Psoas muscle (tissue), 7 donors: ENCODE measurements at regions not wholly inside any gene's neighbourhood (a gene's known extent, or its start where the extent isn't known, plus 50 kb on each side); places are given as distances from the start of the nearest gene placed in this dataset.

Source experiments
- ATAC-seq, 4 donors: fragments of 200-7000 bp; cut with Tn5 transposase; one replicate each; pipeline ENCODE4 v1.9.1; 2020; ENCODE audit warnings: moderate library complexity in 3 of 4, mild to moderate bottlenecking in 2 of 4
- DNase-seq, 2 donors: peaks; one replicate each; pipeline ENCODE4 v3.0.0-alpha.2; 2020
- H3K27ac ChIP-seq: fragments of 200-600 bp; one replicate; pipeline ENCODE4 v1.8.0; 2022
- H3K27me3 ChIP-seq, 3 donors: fragments of 200-600 bp in 1 of 3; one replicate each; pipeline versions ENCODE4 v1.6.1 to v1.8.0; 2013 to 2022; ENCODE audit warnings: low read length in 2 of 3, mild to moderate bottlenecking in 2 of 3, moderate library complexity in 1 of 3; ENCODE audit not compliant: insufficient read depth in 3 of 3
- H3K36me3 ChIP-seq, 2 donors: fragments of 200-600 bp in 1 of 2; one replicate each; pipeline versions ENCODE4 v1.6.1 to v1.8.0; 2013 to 2022; ENCODE audit warnings: low read depth in 1 of 2, mild to moderate bottlenecking in 1 of 2, moderate library complexity in 1 of 2; ENCODE audit not compliant: insufficient read depth in 1 of 2
- H3K4me1 ChIP-seq: fragments of 200-600 bp; one replicate; pipeline ENCODE4 v1.8.0; 2022
- H3K4me3 ChIP-seq: fragments of 200-600 bp; one replicate; pipeline ENCODE4 v1.8.0; 2022; ENCODE audit warnings: mild to moderate bottlenecking
- H3K9me3 ChIP-seq: fragments of 200-600 bp; one replicate; pipeline ENCODE4 v1.8.0; 2022
- CTCF ChIP-seq: fragments of 200-600 bp; IDR thresholded peaks from one replicate; pipeline ENCODE4 v1.8.0; 2022; ENCODE audit warnings: antibody characterized with exemption
- WGBS, 3 donors: extraction: QIAGEN DNeasy Blood & Tissue Kit; methylation state at CpG; one replicate each; pipeline versions ENCODE4 v1.1.6 to v1.1.7; 2013; 5-methylcytosine and 5-hydroxymethylcytosine counted together
- intact Hi-C, 2 donors: fragments of 100-400 bp; cut with DNase I; formaldehyde crosslinking; loops; one replicate each; pipeline versions ENCODE4 v1.11.0 to v1.14.2; 2022
- donor health status: healthy with polysubstance abuse.
- donor health status: DM: no; HTN: no; CAD: no; lungs with moderate emphysema.
- donor health status: Bipolar disorder and iron deficiency.
- donor health status: healthy.
- donor health status: DM: yes; HTN: yes; CAD: no.
- donor health status: DM: no; HTN: no; CAD: no.
- donor health status: DM: yes; HTN: yes; CAD: no.

- TF ChIP-seq CTCF, result no peak
- no peak for DNase-seq
- no peak for ATAC-seq
- H3K4me1 ChIP-seq, result no peaks in the 10 kb centered on the region
- no peaks in the 10 kb centered on the region for H3K36me3 ChIP-seq
- no peak overlapping the region for H3K27ac ChIP-seq
- no peaks in the 10 kb centered on the region for H3K9me3 ChIP-seq
- H3K27me3 ChIP-seq, result peaks cover 0 to 10% (median 0%) of the 10 kb centered on the region in 3 donors
- H3K4me3 ChIP-seq, result no peak overlapping the region
- intact Hi-C loops, result no loop called here
Measured at GRCh38 chr9:126109575-126109974, 217.1 kb upstream of the MVB12B start.

GRCh38 chr9:126111556-126111955 is 215.1 kb upstream of the MVB12B start:
- H3K36me3 ChIP-seq, result no peaks in the 10 kb centered on the region
- DNase-seq, result no peak
- ATAC-seq, result no peak
- peaks cover 0 to 8% (median 4%) of the 10 kb centered on the region in 3 donors for H3K27me3 ChIP-seq
- H3K4me3 ChIP-seq, result no peak overlapping the region
- H3K27ac ChIP-seq, result no peak overlapping the region
- TF ChIP-seq CTCF, result no peak
- WGBS, 3 donors, result 75 to 82% (median 77%) methylated on average over 5 of the region's 5 CpGs
- H3K9me3 ChIP-seq, result no peaks in the 10 kb centered on the region
- intact Hi-C loops, result no loop called here
- no peaks in the 10 kb centered on the region for H3K4me1 ChIP-seq

GRCh38 chr9:126112135-126112720 is 214.4 kb upstream of the MVB12B start:
- Histone ChIP-seq H3K4me1 (no peaks in the 10 kb centered on the region), H3K36me3 (no peaks in the 10 kb centered on the region), H3K27ac (no peak overlapping the region), H3K27me3 (peaks cover 0 to 8% (median 4%) of the 10 kb centered on the region in 3 donors), H3K4me3 (no peak overlapping the region), H3K9me3 (no peaks in the 10 kb centered on the region)
- ATAC-seq, result no peak
- no peak for DNase-seq
- TF ChIP-seq CTCF, result no peak
- intact Hi-C loops, result no loop called here
- WGBS, 3 donors, result 76 to 82% (median 77%) methylated on average over 11 of the region's 11 CpGs

GRCh38 chr9:126113176-126113575 is 213.5 kb upstream of the MVB12B start:
- no peaks in the 10 kb centered on the region for H3K4me1 ChIP-seq
- 58 to 85% (median 66%) methylated on average over 2 of the region's 2 CpGs for WGBS, 3 donors
- intact Hi-C loops, result no loop called here

More at GRCh38 chr9:126113176-126113575, 213.5 kb upstream of the MVB12B start:
- TF ChIP-seq CTCF, result no peak
- Histone ChIP-seq H3K27me3 (peaks cover 0 to 10% (median 9%) of the 10 kb centered on the region in 3 donors), H3K36me3 (no peaks in the 10 kb centered on the region), H3K9me3 (no peaks in the 10 kb centered on the region), H3K4me3 (no peak overlapping the region), H3K27ac (no peak overlapping the region)
- DNase-seq (peak in 1 of 2 donors; percentile 16), ATAC-seq (no peak)
